H1 (cell line): ENCODE measurements at regions not wholly inside any gene's neighbourhood (a gene's known extent, or its start where the extent isn't known, plus 50 kb on each side); places are given as distances from the start of the nearest gene placed in this dataset.

Experiments
- ASH2L ChIP-seq: fragments of 200-600, 300-600 bp; sonication (generic); IDR thresholded peaks from one replicate; pipeline ENCODE4 v1.7.1; 2017; ENCODE audit warnings: low read length
- EP300 ChIP-seq, 2 experiments: IDR thresholded peaks; 1 replicate in 1 of 2; 2 replicates in 1 of 2; pipeline ENCODE4 v1.6.1; 2011 to 2012; ENCODE audit warnings: low read depth in 2 of 2, low read length in 2 of 2, mild to moderate bottlenecking in 2 of 2, borderline replicate concordance in 1 of 2, inconsistent platforms in 1 of 2, moderate library complexity in 1 of 2

DNA sequence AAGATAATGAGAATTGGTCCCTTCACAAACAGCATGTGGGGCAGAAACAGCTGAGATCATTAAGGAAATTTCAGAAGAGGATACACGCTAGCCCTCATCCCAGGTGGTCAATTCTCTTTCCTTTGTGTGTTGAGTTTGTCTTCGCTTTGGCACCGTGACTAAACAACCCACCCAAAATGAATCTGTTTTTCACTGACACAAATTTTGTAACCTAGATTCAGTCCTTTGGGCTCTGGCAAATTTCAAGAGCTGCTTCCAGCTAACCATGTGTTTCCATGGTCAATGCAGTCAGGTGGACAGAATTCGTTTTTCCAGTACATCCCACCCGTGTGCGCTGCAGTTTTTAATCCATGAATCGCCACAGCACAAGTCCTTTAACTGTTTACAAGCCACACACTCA, 435.4 kb downstream of the WDR72 start (continued):
- TF ChIP-seq ASH2L = no peak
- no peak for TF ChIP-seq EP300 (IDR thresholded peaks at IDR 0.05; ENCODE audit: borderline replicate concordance in 1 of 2, low read depth in 2 of 2, low read length in 2 of 2)
- TF ChIP-seq, all 59 proteins: peak for 0
